ENCODE measurements at regions not wholly inside any gene's neighbourhood (a gene's known extent, or its start where the extent isn't known, plus 50 kb on each side); places are given as distances from the start of the nearest gene placed in this dataset.

GRCh38 chr2:186059096-186059495, 320.5 kb downstream of the FSIP2 start:
- Histone ChIP-seq H3K36me3 (no peaks in the 10 kb centered on the region), H3K27me3 (no peaks in the 10 kb centered on the region), H3K27ac (no peak overlapping the region), H3K4me1 (peaks cover 0 to 19% (median 6%) of the 10 kb centered on the region in 9 donors), H3K4me3 (no peak overlapping the region), H3K9me3 (no peaks in the 10 kb centered on the region)
- WGBS, 2 donors, result 7 to 13% methylated on average over 1 of the region's 1 CpG
- peak in 7 of 8 donors; percentile 42 to 84 (median 60) for ATAC-seq
- TF ChIP-seq CTCF (IDR thresholded peaks at IDR 0.05), result no peak
- intact Hi-C loops (cut with DNase I), result no loop called here
- DNase-seq, result peak in 1 of 2 donors; percentile 16

GRCh38 chr2:186060744-186061440, 322.3 kb downstream of the FSIP2 start:
- intact Hi-C loops (cut with DNase I), result no loop called here
- DNase-seq, result no peak

GRCh38 chr2:186064507-186064906, 325.9 kb downstream of the FSIP2 start:
- WGBS, 2 donors, result 82% methylated on average over 3 of the region's 3 CpGs
- TF ChIP-seq CTCF (IDR thresholded peaks at IDR 0.05), result no peak
- peaks cover 0 to 13% (median 5%) of the 10 kb centered on the region in 9 donors for H3K4me1 ChIP-seq
- H3K4me3 ChIP-seq, result no peak overlapping the region
- no peaks in the 10 kb centered on the region for H3K36me3 ChIP-seq
- no peaks in the 10 kb centered on the region for H3K9me3 ChIP-seq
- no peak overlapping the region for H3K27ac ChIP-seq
- intact Hi-C loops (cut with DNase I), result no loop called here
- no peak for ATAC-seq
- no peaks in the 10 kb centered on the region for H3K27me3 ChIP-seq
- no peak for DNase-seq

More at GRCh38 chr2:186060744-186061440, 322.3 kb downstream of the FSIP2 start:
- Histone ChIP-seq H3K4me3 (no peak overlapping the region), H3K9me3 (no peaks in the 10 kb centered on the region), H3K27me3 (no peaks in the 10 kb centered on the region), H3K4me1 (peaks cover 0 to 19% (median 6%) of the 10 kb centered on the region in 9 donors), H3K36me3 (no peaks in the 10 kb centered on the region), H3K27ac (no peak overlapping the region)
- ATAC-seq, result peak in 1 of 8 donors; percentile 23
- no peak for TF ChIP-seq CTCF (IDR thresholded peaks at IDR 0.05)

- peaks cover 0 to 7% (median 0%) of the 10 kb centered on the region in 9 donors for H3K4me1 ChIP-seq
- H3K36me3 ChIP-seq, result no peaks in the 10 kb centered on the region
- no peaks in the 10 kb centered on the region for H3K27me3 ChIP-seq
- no peak for ATAC-seq
- DNase-seq, result no peak
- intact Hi-C loops (cut with DNase I), result no loop called here
- H3K27ac ChIP-seq, result no peak overlapping the region
- H3K9me3 ChIP-seq, result no peaks in the 10 kb centered on the region
- no peak overlapping the region for H3K4me3 ChIP-seq
- no peak for TF ChIP-seq CTCF (IDR thresholded peaks at IDR 0.05)
Observed at GRCh38 chr2:186065491-186065890, 326.9 kb downstream of the FSIP2 start.
